ENCODE measurements at regions not wholly inside any gene's neighbourhood (a gene's known extent, or its start where the extent isn't known, plus 50 kb on each side); places are given as distances from the start of the nearest gene placed in this dataset.

- TF ChIP-seq CTCF (conservative IDR thresholded peaks at IDR 0.05; ENCODE audit: low read length) (no peak), EZH2phosphoT487 (IDR thresholded peaks at IDR 0.05; ENCODE audit: borderline replicate concordance, low read depth, low read length) (no peak)
- Histone ChIP-seq H3K79me2 (ENCODE audit: insufficient read depth, low read depth, low read length) (no peaks in the 10 kb centered on the region), H2AFZ (ENCODE audit: low read length) (no peak overlapping the region), H3K4me2 (ENCODE audit: low read length) (no peak overlapping the region), H3K9me3 (ENCODE audit: low read length) (no peaks in the 10 kb centered on the region), H3K4me3 (ENCODE audit: low read depth, low read length, poor library complexity, severe bottlenecking) (no peak overlapping the region), H3K9me2 (ENCODE audit: insufficient read depth, low read length) (no peaks in the 10 kb centered on the region), H4K20me1 (ENCODE audit: insufficient read depth, low read length) (no peaks in the 10 kb centered on the region), H3K27ac (ENCODE audit: low read depth, low read length, poor library complexity, severe bottlenecking) (no peak overlapping the region), H3K4me1 (ENCODE audit: insufficient read depth, low read length, poor library complexity, severe bottlenecking) (no peaks in the 10 kb centered on the region), H3K36me3 (ENCODE audit: insufficient read depth, low read length) (no peaks in the 10 kb centered on the region)
- DNase-seq (ENCODE audit: low spot score): no peak
- intact Hi-C loops (cut with micrococcal nuclease; ENCODE audit: unreplicated experiment): no loop called here
- CTCF ChIA-PET (ENCODE audit: unreplicated experiment): interaction anchor here (0.6 kb wide), 1 partner anchor 15 kb away, joined by 3 read pairs; no protein-coding TSS in a partner anchor
- BruUV-seq (replicated peaks): no TSS peak
- POLR2A ChIA-PET: interaction anchor here (0.6 kb wide), 1 partner anchor 597 kb away, joined by 6 read pairs; no protein-coding TSS in a partner anchor
Observed at GRCh38 chr15:98286831-98287230, 326.3 kb downstream of the ARRDC4 start.

GRCh38 chr15:98288091-98288590, 327.6 kb downstream of the ARRDC4 start:
- no peak overlapping the region for H2AFZ ChIP-seq (ENCODE audit: low read length)
- POLR2A ChIA-PET: no interaction called here
- H3K4me1 ChIP-seq (ENCODE audit: insufficient read depth, low read length, poor library complexity, severe bottlenecking): no peaks in the 10 kb centered on the region
- CTCF ChIA-PET (ENCODE audit: unreplicated experiment): no interaction called here
- BruUV-seq (replicated peaks): no TSS peak
- no peaks in the 10 kb centered on the region for H3K9me3 ChIP-seq (ENCODE audit: low read length)
- H3K4me3 ChIP-seq (ENCODE audit: low read depth, low read length, poor library complexity, severe bottlenecking): no peak overlapping the region
- no peaks in the 10 kb centered on the region for H3K79me2 ChIP-seq (ENCODE audit: insufficient read depth, low read depth, low read length)
- TF ChIP-seq EZH2phosphoT487 (IDR thresholded peaks at IDR 0.05; ENCODE audit: borderline replicate concordance, low read depth, low read length) (no peak), CTCF (conservative IDR thresholded peaks at IDR 0.05; ENCODE audit: low read length) (no peak)
- no peaks in the 10 kb centered on the region for H3K9me2 ChIP-seq (ENCODE audit: insufficient read depth, low read length)
- H3K27ac ChIP-seq (ENCODE audit: low read depth, low read length, poor library complexity, severe bottlenecking): no peak overlapping the region
- intact Hi-C loops (cut with micrococcal nuclease; ENCODE audit: unreplicated experiment): no loop called here
- no peaks in the 10 kb centered on the region for H3K36me3 ChIP-seq (ENCODE audit: insufficient read depth, low read length)
- H3K4me2 ChIP-seq (ENCODE audit: low read length): no peak overlapping the region
- DNase-seq (ENCODE audit: low spot score): no peak
- no peaks in the 10 kb centered on the region for H4K20me1 ChIP-seq (ENCODE audit: insufficient read depth, low read length)

GRCh38 chr15:98289747-98290146, 329.2 kb downstream of the ARRDC4 start:
- CTCF ChIA-PET (ENCODE audit: unreplicated experiment): no interaction called here
- Histone ChIP-seq H3K9me3 (ENCODE audit: low read length) (no peaks in the 10 kb centered on the region), H3K4me3 (ENCODE audit: low read depth, low read length, poor library complexity, severe bottlenecking) (no peak overlapping the region), H3K79me2 (ENCODE audit: insufficient read depth, low read depth, low read length) (no peaks in the 10 kb centered on the region), H3K9me2 (ENCODE audit: insufficient read depth, low read length) (no peaks in the 10 kb centered on the region), H3K4me1 (ENCODE audit: insufficient read depth, low read length, poor library complexity, severe bottlenecking) (no peaks in the 10 kb centered on the region), H3K36me3 (ENCODE audit: insufficient read depth, low read length) (no peaks in the 10 kb centered on the region), H4K20me1 (ENCODE audit: insufficient read depth, low read length) (no peaks in the 10 kb centered on the region), H3K27ac (ENCODE audit: low read depth, low read length, poor library complexity, severe bottlenecking) (no peak overlapping the region), H2AFZ (ENCODE audit: low read length) (no peak overlapping the region), H3K4me2 (ENCODE audit: low read length) (no peak overlapping the region)
- no peak for DNase-seq (ENCODE audit: low spot score)
- TF ChIP-seq CTCF (conservative IDR thresholded peaks at IDR 0.05; ENCODE audit: low read length) (no peak), EZH2phosphoT487 (IDR thresholded peaks at IDR 0.05; ENCODE audit: borderline replicate concordance, low read depth, low read length) (no peak)
- no TSS peak for BruUV-seq (replicated peaks)
- POLR2A ChIA-PET: no interaction called here
- intact Hi-C loops (cut with micrococcal nuclease; ENCODE audit: unreplicated experiment): no loop called here
